ENCODE measurements at regions not wholly inside any gene's neighbourhood (a gene's known extent, or its start where the extent isn't known, plus 50 kb on each side); places are given as distances from the start of the nearest gene placed in this dataset.

DNA sequence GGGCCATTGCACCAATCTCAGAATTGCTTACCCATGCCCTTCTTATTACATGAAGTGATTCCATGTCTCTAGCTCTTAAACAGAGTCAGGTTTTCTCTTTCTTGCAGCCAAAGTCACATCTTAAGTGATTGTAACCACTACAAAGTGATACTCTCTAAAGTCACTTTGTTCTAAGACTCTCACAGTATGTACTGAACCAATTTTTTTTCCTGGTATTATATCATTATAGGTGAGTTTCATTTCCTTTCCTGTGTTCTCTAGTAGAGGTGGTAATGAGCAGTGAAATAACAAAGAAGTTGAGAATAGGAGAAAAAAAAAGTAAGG lies 66.3 kb upstream of the DARS1 start:
- FAIRE-seq = no peak
- no peak overlapping the region for H3K27ac ChIP-seq (ENCODE audit: low read depth in 2 of 2, low read length in 2 of 2)
- H3K27me3 ChIP-seq (ENCODE audit: control insufficient read depth, insufficient read depth, low read length) = no peaks in the 10 kb centered on the region
- no peak overlapping the region for H3K4me3 ChIP-seq (ENCODE audit: low read length in 3 of 3)
- intact Hi-C loops (cut with DNase I) = no loop called here
- no peaks in the 10 kb centered on the region for H3K4me1 ChIP-seq (ENCODE audit: control insufficient read depth in 2 of 3, insufficient read depth in 2 of 3, low read depth in 1 of 3, low read length in 3 of 3)
- no peaks in the 10 kb centered on the region for H3K36me3 ChIP-seq (ENCODE audit: control insufficient read depth in 2 of 3, insufficient read depth in 3 of 3, low read length in 3 of 3)
- H3K9me3 ChIP-seq (ENCODE audit: control insufficient read depth in 2 of 3, insufficient read depth in 1 of 3, low read length in 3 of 3) = no peaks in the 10 kb centered on the region
- DNase-seq = no peak
- H3K9ac ChIP-seq (ENCODE audit: low read length in 3 of 3) = no peak overlapping the region
- TF ChIP-seq, protein P1, sequence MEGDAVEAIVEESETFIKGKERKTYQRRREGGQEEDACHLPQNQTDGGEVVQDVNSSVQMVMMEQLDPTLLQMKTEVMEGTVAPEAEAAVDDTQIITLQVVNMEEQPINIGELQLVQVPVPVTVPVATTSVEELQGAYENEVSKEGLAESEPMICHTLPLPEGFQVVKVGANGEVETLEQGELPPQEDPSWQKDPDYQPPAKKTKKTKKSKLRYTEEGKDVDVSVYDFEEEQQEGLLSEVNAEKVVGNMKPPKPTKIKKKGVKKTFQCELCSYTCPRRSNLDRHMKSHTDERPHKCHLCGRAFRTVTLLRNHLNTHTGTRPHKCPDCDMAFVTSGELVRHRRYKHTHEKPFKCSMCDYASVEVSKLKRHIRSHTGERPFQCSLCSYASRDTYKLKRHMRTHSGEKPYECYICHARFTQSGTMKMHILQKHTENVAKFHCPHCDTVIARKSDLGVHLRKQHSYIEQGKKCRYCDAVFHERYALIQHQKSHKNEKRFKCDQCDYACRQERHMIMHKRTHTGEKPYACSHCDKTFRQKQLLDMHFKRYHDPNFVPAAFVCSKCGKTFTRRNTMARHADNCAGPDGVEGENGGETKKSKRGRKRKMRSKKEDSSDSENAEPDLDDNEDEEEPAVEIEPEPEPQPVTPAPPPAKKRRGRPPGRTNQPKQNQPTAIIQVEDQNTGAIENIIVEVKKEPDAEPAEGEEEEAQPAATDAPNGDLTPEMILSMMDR (IDR thresholded peaks at IDR 0.05; ENCODE audit: borderline replicate concordance, extremely low read depth, insufficient read depth) = no peak

DNA sequence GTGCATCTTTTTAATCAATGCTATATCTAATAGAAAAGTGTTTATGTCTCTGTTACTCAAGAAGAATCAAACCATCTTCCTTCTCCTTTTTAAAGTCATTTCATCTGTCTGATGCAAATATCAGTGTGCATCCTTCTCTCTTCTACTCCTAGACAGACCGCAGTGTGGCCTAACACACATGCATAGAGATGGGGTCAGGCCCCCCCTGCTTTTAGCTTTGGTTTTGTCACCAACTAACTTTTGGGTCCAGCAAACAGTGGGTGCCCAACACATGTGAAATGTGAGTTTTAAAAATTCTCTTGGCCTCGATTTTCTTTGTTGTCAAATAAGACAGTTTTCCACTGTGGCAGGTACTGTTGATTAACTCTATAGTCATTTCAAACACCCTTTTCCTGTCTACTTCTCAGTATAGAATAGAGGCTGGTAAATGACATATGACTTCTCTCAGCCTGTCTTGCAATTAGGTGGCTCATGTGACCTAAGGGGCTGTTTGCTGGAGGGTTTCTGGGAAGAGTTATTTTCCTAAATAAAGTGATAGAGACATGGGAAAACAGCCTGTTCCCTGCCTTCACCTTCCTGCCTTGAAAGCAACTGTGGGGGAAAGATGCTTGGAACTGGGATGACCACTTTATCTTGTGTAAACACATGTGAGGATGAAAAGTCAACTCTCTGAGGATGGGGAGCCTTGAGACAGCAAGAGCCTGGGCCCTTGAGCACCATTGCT lies 65.7 kb upstream of the DARS1 start:
- no peaks in the 10 kb centered on the region for H3K36me3 ChIP-seq (ENCODE audit: control insufficient read depth in 2 of 3, insufficient read depth in 3 of 3, low read length in 3 of 3)
- no peak overlapping the region for H3K4me3 ChIP-seq (ENCODE audit: low read length in 3 of 3)
- no peak overlapping the region for H3K27ac ChIP-seq (ENCODE audit: low read depth in 2 of 2, low read length in 2 of 2)
- H3K9me3 ChIP-seq (ENCODE audit: control insufficient read depth in 2 of 3, insufficient read depth in 1 of 3, low read length in 3 of 3) = no peaks in the 10 kb centered on the region
- H3K4me1 ChIP-seq (ENCODE audit: control insufficient read depth in 2 of 3, insufficient read depth in 2 of 3, low read depth in 1 of 3, low read length in 3 of 3) = no peaks in the 10 kb centered on the region
- no peak overlapping the region for H3K9ac ChIP-seq (ENCODE audit: low read length in 3 of 3)
- FAIRE-seq = no peak
- no peak for DNase-seq
- TF ChIP-seq, protein P1 (IDR thresholded peaks at IDR 0.05; ENCODE audit: borderline replicate concordance, extremely low read depth, insufficient read depth) = no peak
- intact Hi-C loops (cut with DNase I) = no loop called here
- no peaks in the 10 kb centered on the region for H3K27me3 ChIP-seq (ENCODE audit: control insufficient read depth, insufficient read depth, low read length)

DNA sequence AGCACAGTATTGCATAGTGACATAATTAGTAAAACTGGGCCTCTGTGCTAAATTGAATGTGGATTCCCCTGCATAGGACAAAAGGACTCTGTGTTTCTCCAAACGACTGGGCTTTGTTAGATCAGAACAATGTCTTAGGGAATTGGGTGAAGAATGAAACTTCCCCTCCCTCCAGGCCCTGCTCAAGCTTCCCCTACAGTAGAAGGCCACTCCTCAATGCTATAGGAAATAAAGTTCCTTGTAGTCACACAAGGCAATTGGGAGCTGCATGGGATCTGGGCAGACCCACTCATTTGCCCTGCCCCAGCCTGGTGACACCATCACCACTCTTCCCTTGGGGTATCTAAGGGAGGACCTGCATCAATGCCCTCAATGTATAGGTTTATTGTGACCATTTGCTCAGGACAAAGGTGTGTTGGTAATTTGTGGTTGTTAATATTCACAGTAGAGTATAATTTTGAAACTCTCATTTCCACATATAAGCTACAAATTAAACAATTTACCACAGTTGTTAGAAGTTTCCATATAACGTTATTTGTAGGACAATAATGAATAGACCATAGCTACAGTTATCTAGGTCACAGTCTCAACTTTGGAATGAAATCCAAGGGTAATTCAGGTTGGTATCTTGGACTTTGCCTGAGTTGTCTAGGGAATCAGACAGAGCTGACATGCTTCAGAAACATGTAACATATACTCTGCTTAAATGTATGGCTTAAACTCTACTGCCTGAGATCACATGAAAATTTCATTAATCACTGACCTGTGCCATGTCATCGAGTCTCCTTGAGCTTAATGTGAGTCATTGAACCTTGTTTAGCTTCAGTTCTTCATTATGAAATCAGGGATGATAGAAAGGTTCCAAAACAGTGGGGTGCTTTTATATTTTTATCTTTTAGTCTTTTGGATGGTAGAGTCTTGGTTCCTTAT lies 64.8 kb upstream of the DARS1 start:
- no peak overlapping the region for H3K27ac ChIP-seq (ENCODE audit: low read depth in 2 of 2, low read length in 2 of 2)
- no peak overlapping the region for H3K9ac ChIP-seq (ENCODE audit: low read length in 3 of 3)
- no peak overlapping the region for H3K4me3 ChIP-seq (ENCODE audit: low read length in 3 of 3)
- no peaks in the 10 kb centered on the region for H3K27me3 ChIP-seq (ENCODE audit: control insufficient read depth, insufficient read depth, low read length)
- FAIRE-seq (no peak), DNase-seq (no peak)
- intact Hi-C loops (cut with DNase I) = no loop called here
- TF ChIP-seq, protein P1 (IDR thresholded peaks at IDR 0.05; ENCODE audit: borderline replicate concordance, extremely low read depth, insufficient read depth) = no peak
- H3K9me3 ChIP-seq (ENCODE audit: control insufficient read depth in 2 of 3, insufficient read depth in 1 of 3, low read length in 3 of 3) = no peaks in the 10 kb centered on the region
- no peaks in the 10 kb centered on the region for H3K4me1 ChIP-seq (ENCODE audit: control insufficient read depth in 2 of 3, insufficient read depth in 2 of 3, low read depth in 1 of 3, low read length in 3 of 3)
- no peaks in the 10 kb centered on the region for H3K36me3 ChIP-seq (ENCODE audit: control insufficient read depth in 2 of 3, insufficient read depth in 3 of 3, low read length in 3 of 3)
